GM18519 (cell line): ENCODE measurements at regions not wholly inside any gene's neighbourhood (a gene's known extent, or its start where the extent isn't known, plus 50 kb on each side); places are given as distances from the start of the nearest gene placed in this dataset.

ENCODE experiments used
- ATAC-seq: cut with Tn5 transposase; IDR thresholded peaks from one replicate; pipeline ENCODE4 v1.9.1; 2021; ENCODE audit warnings: mild to moderate bottlenecking, moderate library complexity; ENCODE audit not compliant: unreplicated experiment, low FRiP score

- no peak for ATAC-seq
Measured at GRCh38 chr3:159163656-159164055, 361.8 kb downstream of the MFSD1 start.

- no peak for ATAC-seq
Measured at GRCh38 chr3:159165961-159166360, 364.1 kb downstream of the MFSD1 start.

GRCh38 chr3:159166899-159167586, 365.2 kb downstream of the MFSD1 start:
- ATAC-seq = peak; percentile 42

GRCh38 chr3:159168788-159169187, 366.9 kb downstream of the MFSD1 start:
- ATAC-seq = no peak

GRCh38 chr3:159169828-159170227, 368.0 kb downstream of the MFSD1 start:
- ATAC-seq = peak; percentile 46

GRCh38 chr3:159170436-159171003, 368.7 kb downstream of the MFSD1 start:
- ATAC-seq = no peak

GRCh38 chr3:159171333-159171732, 369.5 kb downstream of the MFSD1 start:
- ATAC-seq = no peak

- no peak for ATAC-seq
Measured at GRCh38 chr3:159172473-159172872, 370.6 kb downstream of the MFSD1 start.

- ATAC-seq = no peak
Measured at GRCh38 chr3:159174715-159175692, 373.1 kb downstream of the MFSD1 start.

- no peak for ATAC-seq
Measured at GRCh38 chr3:159178209-159178897, 376.5 kb downstream of the MFSD1 start.

- no peak for ATAC-seq
Measured at GRCh38 chr3:159182961-159183360, 381.1 kb downstream of the MFSD1 start.

- peak; percentile 48 for ATAC-seq
Measured at GRCh38 chr3:159185443-159186050, 383.7 kb downstream of the MFSD1 start.

- ATAC-seq = peak; percentile 71
Measured at GRCh38 chr3:159186581-159186980, 384.7 kb downstream of the MFSD1 start.

- ATAC-seq = no peak
Measured at GRCh38 chr3:159187232-159187631, 385.4 kb downstream of the MFSD1 start.

GRCh38 chr3:159187706-159188105, 385.9 kb downstream of the MFSD1 start:
- ATAC-seq = no peak

- no peak for ATAC-seq
Measured at GRCh38 chr3:159189994-159190669, 388.3 kb downstream of the MFSD1 start.

- no peak for ATAC-seq
Measured at GRCh38 chr3:159191447-159191846, 389.6 kb downstream of the MFSD1 start.

- ATAC-seq = no peak
Measured at GRCh38 chr3:159196359-159196758, 394.5 kb downstream of the MFSD1 start.

- ATAC-seq = no peak
Measured at GRCh38 chr3:159200176-159200575, 398.3 kb downstream of the MFSD1 start.

- ATAC-seq = no peak
Measured at GRCh38 chr3:159208050-159208449, 406.2 kb downstream of the MFSD1 start.
